Astrocyte of the spinal cord (primary cell): ENCODE measurements at regions not wholly inside any gene's neighbourhood (a gene's known extent, or its start where the extent isn't known, plus 50 kb on each side); places are given as distances from the start of the nearest gene placed in this dataset.
"Not testable (repeated sequence)": the region's sequence is repeated elsewhere in the genome, so short reads cannot be mapped to it uniquely, and the experiment has no call there.

Source experiments
- DNase-seq: peaks from one replicate; pipeline ENCODE4 v3.0.0; 2011; ENCODE audit warnings: low read depth, low spot score
- H3K4me3 ChIP-seq: 2 replicates; pipeline ENCODE4 v1.5.1; 2011; ENCODE audit warnings: low read depth, mild to moderate bottlenecking, low read length, moderate library complexity
- CTCF ChIP-seq: IDR thresholded peaks from 2 replicates; pipeline ENCODE4 v1.5.1; 2012; ENCODE audit warnings: low read depth, mild to moderate bottlenecking, low read length, inconsistent platforms
- in situ Hi-C: cut with HindIII; loops from 2 replicates; pipeline ENCODE4 v1.10.0; 2017; ENCODE audit warnings: low sequenced_read_pairs

GRCh38 chr9:33687779-33688178 is 107.6 kb upstream of the PRSS3 start:
- no peak for TF ChIP-seq CTCF
- in situ Hi-C loops = no loop called here
- no peak overlapping the region for H3K4me3 ChIP-seq
- no peak for DNase-seq

DNA sequence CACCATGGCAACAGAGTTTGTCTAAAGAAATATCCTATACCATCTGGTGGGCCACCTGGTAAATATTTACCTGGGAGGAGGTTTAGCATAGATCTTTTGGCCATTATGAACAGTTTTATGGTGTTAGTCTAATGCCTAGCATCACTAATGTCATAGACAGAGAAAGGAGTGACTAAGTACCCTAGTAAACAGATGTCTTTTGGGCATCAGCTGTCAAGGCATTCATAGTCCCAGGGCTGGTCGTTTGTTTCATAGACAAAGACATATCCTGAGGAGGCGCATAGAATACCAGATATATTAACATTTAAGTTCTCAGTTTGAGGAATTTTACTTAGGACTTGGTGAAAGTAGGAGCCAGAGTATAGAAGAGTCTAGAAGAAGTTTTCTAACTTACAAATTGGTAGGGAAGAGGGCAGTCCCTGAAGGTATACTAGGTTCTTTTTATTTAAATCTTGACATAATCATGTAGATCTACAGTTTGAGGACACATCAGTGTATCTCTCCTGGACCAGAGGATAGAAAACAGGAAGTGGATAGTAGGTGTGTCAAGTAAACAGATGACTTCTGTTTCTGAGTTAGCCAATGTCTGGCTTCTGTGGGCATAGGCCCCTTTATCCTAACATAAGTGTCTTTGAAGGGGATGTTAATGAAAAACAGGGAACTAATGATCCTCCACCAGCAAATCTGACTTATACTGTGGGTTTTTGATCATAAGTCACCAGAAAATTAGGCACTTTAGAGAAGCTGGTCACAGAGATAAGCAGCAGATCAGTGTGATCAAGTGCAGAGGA is 105.0 kb upstream of the PRSS3 start:
- H3K4me3 ChIP-seq = no peak overlapping the region
- DNase-seq = no peak
- TF ChIP-seq CTCF = no peak
- in situ Hi-C loops = no loop called here

DNA sequence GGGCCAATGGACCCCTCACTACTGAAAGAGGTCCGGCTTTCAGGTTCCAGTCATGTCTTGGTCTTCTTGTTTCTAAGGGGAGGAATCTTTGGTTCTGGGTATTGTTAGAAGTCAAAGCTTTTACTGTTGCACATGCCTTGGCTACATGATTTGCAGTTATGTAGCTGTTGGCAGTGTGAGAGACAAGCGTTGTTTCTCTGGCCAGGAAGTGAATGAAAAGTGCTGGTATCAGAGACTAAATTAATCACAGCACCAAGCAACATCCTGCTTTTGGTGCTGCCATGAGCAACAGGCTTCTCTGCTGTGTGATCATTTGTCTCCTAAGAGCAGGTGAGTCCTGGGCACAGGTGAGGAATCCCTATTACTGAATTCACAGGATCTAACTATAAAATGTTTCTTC is 100.1 kb upstream of the PRSS3 start:
- in situ Hi-C loops = no loop called here

DNA sequence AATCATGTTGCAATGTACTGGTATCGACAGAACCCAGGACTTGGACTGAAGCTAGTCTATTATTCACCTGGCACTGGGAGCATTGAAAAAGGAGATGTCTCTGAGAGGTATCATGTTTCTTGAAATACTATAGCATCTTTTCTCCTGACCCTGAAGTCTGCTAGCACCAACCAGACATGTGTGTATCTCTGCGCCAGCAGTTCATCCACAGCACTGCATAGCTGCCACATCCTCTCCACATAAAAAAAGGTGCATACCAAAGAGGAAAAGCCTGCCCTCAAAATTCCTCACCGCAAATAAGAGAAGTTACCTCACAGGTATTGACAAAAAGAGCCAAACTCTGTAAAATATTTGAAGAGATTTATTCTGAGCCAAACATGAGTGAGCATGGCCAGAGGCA is 99.5 kb upstream of the PRSS3 start:
- no peak for TF ChIP-seq CTCF
- H3K4me3 ChIP-seq = no peak overlapping the region
- in situ Hi-C loops = no loop called here
- no peak for DNase-seq

More for the DNA sequence above, 100.1 kb upstream of the PRSS3 start:
- no peak for DNase-seq
- no peak for TF ChIP-seq CTCF
- no peak overlapping the region for H3K4me3 ChIP-seq

DNA sequence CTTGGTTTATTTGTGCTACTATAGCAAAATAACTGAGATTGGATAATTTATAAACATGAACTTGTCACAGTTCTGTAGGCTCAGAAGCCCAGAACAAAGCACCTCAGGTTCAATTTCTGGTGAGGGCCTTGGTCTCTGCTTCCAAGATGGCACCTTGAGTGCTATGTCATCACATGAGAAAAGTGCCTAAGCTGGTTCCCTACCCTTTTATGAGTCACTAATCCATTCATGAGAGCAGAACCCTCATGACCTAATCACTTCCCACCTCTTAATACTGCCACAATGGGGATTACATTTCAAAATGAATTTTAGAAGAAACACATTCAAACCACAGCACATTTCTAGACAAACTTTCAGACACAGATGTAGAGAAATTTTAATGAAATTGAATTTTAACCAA is 98.2 kb upstream of the PRSS3 start:
- in situ Hi-C loops = no loop called here
- no peak for DNase-seq
- no peak overlapping the region for H3K4me3 ChIP-seq
- no peak for TF ChIP-seq CTCF

DNA sequence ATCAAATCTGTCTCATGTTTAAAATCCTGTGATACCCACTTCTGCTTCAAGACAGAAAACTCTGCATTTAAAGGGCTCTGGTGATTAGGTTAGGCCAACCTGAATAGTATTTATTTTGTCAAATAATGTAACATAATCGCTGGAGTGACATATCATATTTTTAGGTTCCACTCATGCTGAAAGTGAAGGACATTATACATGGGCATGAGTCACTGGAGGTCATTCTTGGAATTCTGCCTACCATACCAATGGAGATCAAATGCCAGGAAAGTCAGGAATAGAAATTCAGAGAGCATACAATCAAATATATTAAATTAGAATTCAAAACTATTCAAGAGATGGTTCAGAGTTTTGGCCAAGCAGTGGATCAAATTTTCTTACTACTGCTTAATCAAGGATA is 97.1 kb upstream of the PRSS3 start:
- DNase-seq = no peak
- no peak overlapping the region for H3K4me3 ChIP-seq
- in situ Hi-C loops = no loop called here
- no peak for TF ChIP-seq CTCF

- DNase-seq, in situ Hi-C loops, H3K4me3 ChIP-seq: not testable (repeated sequence)
Measured at GRCh38 chr9:33700940-33701339, 94.4 kb upstream of the PRSS3 start.
